A549 (cell line): ENCODE measurements at regions not wholly inside any gene's neighbourhood (a gene's known extent, or its start where the extent isn't known, plus 50 kb on each side); places are given as distances from the start of the nearest gene placed in this dataset.

Experiments
- ATAC-seq, 2 experiments: fragments of 200-7000 bp in 1 of 2; fragments of >200 bp in 1 of 2; cut with Nextera tagmentation in 1 of 2; cut with Tn5 transposase in 1 of 2; 3 replicates each; pipeline versions ENCODE4 v1.8.0 to v1.9.1; 2018 to 2020; ENCODE audit warnings: mild to moderate bottlenecking in 1 of 2, moderate library complexity in 1 of 2
- CTCF ChIA-PET: fragments of 300-600 bp; sonication (Branson Sonifier 250); formaldehyde crosslinking; extraction: SDS; loops from one replicate; lab custom pipeline; 2021; ENCODE audit warnings: antibody characterized with exemption, inconsistent platforms; lab: Yijun Ruan, JAX
- POLR2A ChIA-PET: fragments of 350-600 bp; formaldehyde crosslinking; extraction: SDS; loops from one replicate; lab custom pipeline; 2021; ENCODE audit warnings: antibody characterized with exemption, inconsistent platforms; lab: Yijun Ruan, JAX
- DNase-seq, 2 experiments: peaks; one replicate each; pipeline versions ENCODE4 v3.0.0 to v3.0.0-alpha.2; 2011 to 2016; ENCODE audit warnings: low read depth in 1 of 2, low spot score in 1 of 2
- FAIRE-seq: peaks from 2 replicates; lab custom pipeline; 2011; peaks lifted over from hg19 to GRCh38; lab: Jason Lieb, UNC
- H3K27ac ChIP-seq, 2 experiments: fragments of >200 bp; sonication (Bioruptor Twin); formaldehyde crosslinking; 3 replicates each; pipeline ENCODE4 v1.5.1; 2016 to 2017
- H3K4me1 ChIP-seq: fragments of >200 bp; sonication (Bioruptor Twin); formaldehyde crosslinking; 3 replicates; pipeline ENCODE4 v1.6.1; 2016
- H3K4me2 ChIP-seq: fragments of >200 bp; sonication (Bioruptor Twin); formaldehyde crosslinking; 3 replicates; pipeline ENCODE4 v1.6.1; 2016
- H3K4me3 ChIP-seq: fragments of >200 bp; sonication (Bioruptor Twin); formaldehyde crosslinking; 3 replicates; pipeline ENCODE4 v1.5.1; 2016
- H3K9me3 ChIP-seq: fragments of >200 bp; sonication (Bioruptor Twin); formaldehyde crosslinking; 3 replicates; pipeline ENCODE4 v1.6.1; 2016
- BHLHE40 ChIP-seq: IDR thresholded peaks from 2 replicates; pipeline ENCODE4 v1.6.1; 2012; ENCODE audit warnings: low read depth, low read length, inconsistent platforms
- CBX2 ChIP-seq: fragments of 200-600 bp; sonication (generic); IDR thresholded peaks from 2 replicates; pipeline ENCODE4 v1.6.1; 2016; ENCODE audit warnings: low read depth, mild to moderate bottlenecking, borderline replicate concordance
- CEBPB ChIP-seq, 2 experiments: fragments of >200 bp in 1 of 2; sonication (Bioruptor Twin) in 1 of 2; formaldehyde crosslinking in 1 of 2; IDR thresholded peaks; 2 replicates each; pipeline ENCODE4 v1.6.1; 2012 to 2016
- CHD2 ChIP-seq: fragments of 150-350 bp; IDR thresholded peaks from 2 replicates; pipeline ENCODE4 v1.6.1; 2014; ENCODE audit warnings: low read length; ENCODE audit not compliant: partially characterized antibody
- FOSL2 ChIP-seq, 2 experiments: fragments of 450-650 bp in 1 of 2; fragments of >200 bp in 1 of 2; sonication (Bioruptor Twin) in 1 of 2; formaldehyde crosslinking; IDR thresholded peaks; 2 replicates each; pipeline versions ENCODE4 v1.5.0 to v1.6.1; 2016 to 2020; ENCODE audit warnings: mild to moderate bottlenecking in 1 of 2, moderate library complexity in 1 of 2
- HES2 ChIP-seq: fragments of >200 bp; sonication (Bioruptor Twin); formaldehyde crosslinking; IDR thresholded peaks from 2 replicates; pipeline ENCODE4 v1.6.1; 2016
- HOXB13 ChIP-seq: fragments of 250-450 bp; sonication (Bioruptor Pico); IDR thresholded peaks from 2 replicates; pipeline ENCODE4 v1.5.0; 2020; ENCODE audit warnings: low read depth, mild to moderate bottlenecking, moderate library complexity
- HOXB5 ChIP-seq: fragments of 250-450 bp; sonication (Bioruptor Pico); IDR thresholded peaks from 2 replicates; pipeline ENCODE4 v1.5.0; 2020; ENCODE audit warnings: mild to moderate bottlenecking, moderate library complexity
- KDM5A ChIP-seq: fragments of 200-600 bp; sonication (generic); IDR thresholded peaks from 2 replicates; pipeline ENCODE4 v1.6.1; 2016; ENCODE audit warnings: antibody characterized with exemption, mild to moderate bottlenecking
- MAX ChIP-seq: IDR thresholded peaks from 2 replicates; pipeline ENCODE4 v1.6.1; 2012
- MAZ ChIP-seq: fragments of 150-350 bp; IDR thresholded peaks from 2 replicates; pipeline ENCODE4 v1.6.1; 2014; ENCODE audit warnings: antibody characterized with exemption, low read depth, low read length, borderline replicate concordance
- MYC ChIP-seq: IDR thresholded peaks from 2 replicates; pipeline ENCODE4 v1.6.1; 2012; ENCODE audit warnings: mild to moderate bottlenecking, inconsistent platforms, low read length, improper control_type of control experiment, borderline replicate concordance
- NFE2L2 ChIP-seq: fragments of 150-350 bp; conservative IDR thresholded peaks from 2 replicates; pipeline ENCODE4 v1.6.1; 2014; ENCODE audit warnings: low read length
- PHF8 ChIP-seq: fragments of 200-600 bp; sonication (generic); IDR thresholded peaks from 2 replicates; pipeline ENCODE4 v1.6.1; 2016; ENCODE audit warnings: low read depth, mild to moderate bottlenecking, antibody characterized with exemption, moderate library complexity, borderline replicate concordance
- POLR2A ChIP-seq: IDR thresholded peaks from 2 replicates; pipeline ENCODE4 v1.6.1; 2012; ENCODE audit warnings: mild to moderate bottlenecking, low read length
- POLR2AphosphoS2 ChIP-seq: conservative IDR thresholded peaks from 2 replicates; pipeline ENCODE4 v1.6.1; 2012; ENCODE audit warnings: low read length, improper control_type of control experiment, inconsistent platforms
- RARB ChIP-seq: fragments of 250-450 bp; sonication (Bioruptor Pico); IDR thresholded peaks from 2 replicates; pipeline ENCODE4 v1.8.0; 2021; ENCODE audit warnings: mild to moderate bottlenecking, moderate library complexity
- TFCP2L1 ChIP-seq: fragments of 250-450 bp; sonication (Bioruptor Pico); IDR thresholded peaks from 2 replicates; pipeline ENCODE4 v1.5.0; 2021; ENCODE audit warnings: mild to moderate bottlenecking
- ZFP36 ChIP-seq: fragments of 450-650 bp; IDR thresholded peaks from 2 replicates; pipeline ENCODE4 v1.6.1; 2014; ENCODE audit warnings: borderline replicate concordance; ENCODE audit not compliant: partially characterized antibody
- ZNF302 ChIP-seq: fragments of 250-450 bp; sonication (Bioruptor Pico); IDR thresholded peaks from 2 replicates; pipeline ENCODE4 v1.9.0; 2021; ENCODE audit warnings: inconsistent platforms, mild to moderate bottlenecking, moderate library complexity
- WGBS: methylation state at CpG from one replicate; pipeline ENCODE4 v1.1.6; 2017; ENCODE audit errors: missing lambda C conversion rate; 5-methylcytosine and 5-hydroxymethylcytosine counted together
- TF ChIP-seq, protein P1 (sequence below): fragments of >200 bp; sonication (Bioruptor Twin); formaldehyde crosslinking; IDR thresholded peaks from 3 replicates; pipeline ENCODE4 v1.6.1; 2016
- TF ChIP-seq, protein P2 (sequence below): IDR thresholded peaks from 2 replicates; pipeline ENCODE4 v1.6.1; 2012

DNA sequence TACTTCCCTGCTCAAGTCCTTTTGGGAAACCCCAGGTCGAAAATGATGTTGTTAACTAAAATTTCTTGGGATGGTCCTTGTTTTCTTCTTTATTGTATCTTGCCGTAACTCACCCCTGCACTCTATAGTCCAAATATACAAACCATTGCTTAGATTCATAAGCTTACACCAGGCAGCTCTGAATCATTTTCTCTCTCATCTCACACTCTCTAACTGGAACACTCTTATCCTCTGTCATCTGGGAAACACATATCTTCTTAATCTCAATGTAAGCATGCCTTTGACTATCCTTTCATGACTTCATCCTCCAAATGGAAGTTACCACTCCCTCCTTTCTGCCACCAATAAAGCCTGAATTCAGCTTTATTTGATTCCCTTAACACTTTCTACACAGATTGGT is 175.8 kb upstream of the ANK3 start:
- Histone ChIP-seq H3K4me3 (no peak overlapping the region), H3K27ac (no peak overlapping the region), H3K4me2 (no peak overlapping the region), H3K4me1 (no peaks in the 10 kb centered on the region), H3K9me3 (peaks cover 5% of the 10 kb centered on the region; the same call in 1 of the 3 replicates)
- no peak for ATAC-seq
- POLR2A ChIA-PET: no interaction called here
- CTCF ChIA-PET: interaction anchor here (1.0 to 1.6 kb wide), 2 partner anchors 12 to 52 kb away, joined by 3 read pairs; no protein-coding TSS in a partner anchor
- 48% methylated on average over 2 of the region's 2 CpGs for WGBS
- TF ChIP-seq CBX2: no peak
- no peak for TF ChIP-seq POLR2AphosphoS2
- TF ChIP-seq CEBPB (IDR thresholded peaks at IDR 0.05): no peak
- TF ChIP-seq MAZ: no peak
- no peak for TF ChIP-seq FOSL2 (IDR thresholded peaks at IDR 0.05)
- no peak for TF ChIP-seq FOSL2 (CRISPR knock-in tag; IDR thresholded peaks at IDR 0.05)
- no peak for TF ChIP-seq HOXB5 (CRISPR knock-in tag)
- TF ChIP-seq, protein P1, sequence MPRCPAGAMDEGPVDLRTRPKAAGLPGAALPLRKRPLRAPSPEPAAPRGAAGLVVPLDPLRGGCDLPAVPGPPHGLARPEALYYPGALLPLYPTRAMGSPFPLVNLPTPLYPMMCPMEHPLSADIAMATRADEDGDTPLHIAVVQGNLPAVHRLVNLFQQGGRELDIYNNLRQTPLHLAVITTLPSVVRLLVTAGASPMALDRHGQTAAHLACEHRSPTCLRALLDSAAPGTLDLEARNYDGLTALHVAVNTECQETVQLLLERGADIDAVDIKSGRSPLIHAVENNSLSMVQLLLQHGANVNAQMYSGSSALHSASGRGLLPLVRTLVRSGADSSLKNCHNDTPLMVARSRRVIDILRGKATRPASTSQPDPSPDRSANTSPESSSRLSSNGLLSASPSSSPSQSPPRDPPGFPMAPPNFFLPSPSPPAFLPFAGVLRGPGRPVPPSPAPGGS: no peak
- no peak for DNase-seq
- no peak for FAIRE-seq

- TF ChIP-seq NFE2L2 (no peak), POLR2AphosphoS2 (no peak), KDM5A (no peak), ZNF302 (CRISPR knock-in tag) (no peak), HES2 (no peak), HOXB13 (CRISPR knock-in tag) (no peak), POLR2A (no peak), BHLHE40 (no peak), RARB (CRISPR knock-in tag) (no peak), TFCP2L1 (CRISPR knock-in tag) (no peak), MYC (no peak), CBX2 (no peak), CHD2 (no peak)
- TF ChIP-seq, protein P2, sequence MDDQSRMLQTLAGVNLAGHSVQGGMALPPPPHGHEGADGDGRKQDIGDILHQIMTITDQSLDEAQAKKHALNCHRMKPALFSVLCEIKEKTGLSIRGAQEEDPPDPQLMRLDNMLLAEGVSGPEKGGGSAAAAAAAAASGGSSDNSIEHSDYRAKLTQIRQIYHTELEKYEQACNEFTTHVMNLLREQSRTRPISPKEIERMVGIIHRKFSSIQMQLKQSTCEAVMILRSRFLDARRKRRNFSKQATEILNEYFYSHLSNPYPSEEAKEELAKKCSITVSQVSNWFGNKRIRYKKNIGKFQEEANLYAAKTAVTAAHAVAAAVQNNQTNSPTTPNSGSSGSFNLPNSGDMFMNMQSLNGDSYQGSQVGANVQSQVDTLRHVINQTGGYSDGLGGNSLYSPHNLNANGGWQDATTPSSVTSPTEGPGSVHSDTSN: no peak
- Histone ChIP-seq H3K9me3 (peaks cover 5% of the 10 kb centered on the region; the same call in 1 of the 3 replicates), H3K4me3 (no peak overlapping the region), H3K4me2 (no peak overlapping the region), H3K27ac (no peak overlapping the region), H3K4me1 (no peaks in the 10 kb centered on the region)
- POLR2A ChIA-PET: no interaction called here
- CTCF ChIA-PET: no interaction called here
- no peak for DNase-seq
- ATAC-seq: no peak
- 56% methylated on average over 3 of the region's 3 CpGs for WGBS
- FAIRE-seq: no peak
Observed at GRCh38 chr10:60564475-60564874, 174.8 kb upstream of the ANK3 start.

DNA sequence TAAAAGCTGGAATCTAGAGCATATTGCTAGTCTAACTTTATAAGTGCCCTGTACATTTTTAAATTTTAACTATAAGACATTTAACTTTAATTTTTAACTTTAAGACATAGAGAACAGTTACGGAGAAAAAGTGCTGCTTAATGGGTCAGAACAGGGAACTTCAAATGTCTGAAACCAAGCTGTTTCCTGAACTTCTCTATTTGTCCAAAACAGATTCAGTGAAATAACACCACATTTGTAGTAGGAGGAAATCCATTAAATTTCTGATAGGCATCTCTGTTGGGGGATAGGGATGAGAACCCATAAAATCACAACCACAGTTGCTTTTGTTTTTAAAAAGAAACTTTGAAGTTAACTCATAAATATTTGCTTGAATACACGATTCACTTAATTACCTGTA is 170.8 kb upstream of the ANK3 start:
- Histone ChIP-seq H3K4me1 (no peaks in the 10 kb centered on the region), H3K9me3 (peaks cover 5% of the 10 kb centered on the region; the same call in 1 of the 3 replicates), H3K4me3 (no peak overlapping the region), H3K4me2 (no peak overlapping the region), H3K27ac (no peak overlapping the region)
- ATAC-seq: no peak
- ChIA-PET POLR2A (no interaction called here), CTCF (no interaction called here)
- WGBS: 45% methylated on average over 2 of the region's 2 CpGs
- TF ChIP-seq PHF8 (no peak), ZFP36 (no peak), MAX (no peak)
- TF ChIP-seq, protein P2: no peak
- no peak for DNase-seq
- FAIRE-seq: no peak
